Left lobe of liver (tissue), 2 donors: ENCODE measurements at regions not wholly inside any gene's neighbourhood (a gene's known extent, or its start where the extent isn't known, plus 50 kb on each side); places are given as distances from the start of the nearest gene placed in this dataset.

Source experiments
- ATAC-seq: fragments of 200-7000 bp; cut with Tn5 transposase; one replicate; pipeline ENCODE4 v1.9.1; 2020; ENCODE audit warnings: mild to moderate bottlenecking, moderate library complexity
- DNase-seq: peaks from one replicate; pipeline ENCODE4 v3.0.0-alpha.2; 2020; ENCODE audit warnings: low spot score
- donor health status: DM: no; HTN: no; CAD: no; lungs with moderate emphysema.
- donor health status: DM: no; HTN: yes; CAD: no.

- DNase-seq (no peak), ATAC-seq (no peak)
Measured at GRCh38 chr11:59302991-59303390, 55.7 kb upstream of the OR5AN1 start.

DNA sequence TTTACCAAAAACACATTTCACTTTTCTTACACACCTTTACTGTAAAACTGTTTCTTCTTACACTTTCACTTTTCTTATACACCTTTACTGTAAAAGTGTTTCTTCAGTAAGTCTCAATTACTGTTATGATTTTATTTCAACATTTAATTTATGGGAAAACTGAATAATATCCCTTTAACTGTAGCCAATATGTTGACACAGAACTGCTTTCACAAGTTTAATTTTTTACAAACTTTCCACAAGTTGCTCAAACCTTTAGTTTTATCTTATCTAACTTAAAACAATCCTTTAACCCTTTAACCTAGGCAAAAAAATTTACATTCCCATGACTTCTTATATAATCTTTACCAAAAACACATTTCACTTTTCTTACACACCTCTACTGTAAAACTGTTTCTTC lies 63.3 kb upstream of the OR5AN1 start:
- DNase-seq (no peak), ATAC-seq (peak; percentile 29)

GRCh38 chr11:59292611-59293010 lies 66.1 kb upstream of the OR5AN1 start:
- ATAC-seq (no peak), DNase-seq (no peak)

GRCh38 chr11:59291228-59291627 lies 67.5 kb upstream of the OR5AN1 start:
- ATAC-seq (peak; percentile 82), DNase-seq (peak; percentile 66)

- peak; percentile 70 for ATAC-seq
Measured at GRCh38 chr11:59289356-59290181, 69.1 kb upstream of the OR5AN1 start.

DNA sequence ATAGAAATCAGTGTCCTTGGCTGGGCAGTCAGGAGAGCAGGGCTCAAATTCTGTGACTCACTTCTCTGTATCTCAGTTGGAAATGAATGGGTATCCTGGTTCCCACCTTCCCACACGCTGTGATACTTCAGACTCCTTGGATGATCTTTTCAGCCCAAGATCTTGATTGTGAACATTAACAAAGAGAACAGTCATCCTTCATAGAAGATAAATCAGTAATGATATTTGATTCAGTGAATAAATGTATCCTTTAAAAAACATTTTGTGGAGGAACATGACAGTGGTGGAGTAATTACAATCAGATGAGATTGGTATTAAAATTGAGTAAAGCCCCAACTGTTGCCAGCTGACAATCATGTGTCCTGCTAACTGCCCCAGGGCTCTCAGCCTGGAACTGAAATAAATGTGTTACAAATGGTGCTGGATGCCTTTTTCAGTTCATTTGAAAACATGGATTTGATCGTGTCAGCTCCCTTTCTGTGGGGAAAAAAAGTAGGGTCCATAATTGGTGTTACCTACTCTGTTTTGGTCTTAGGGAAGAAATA lies 72.9 kb upstream of the OR5AN1 start:
- DNase-seq, result no peak

More at GRCh38 chr11:59289356-59290181, 69.1 kb upstream of the OR5AN1 start:
- DNase-seq, result no peak

DNA sequence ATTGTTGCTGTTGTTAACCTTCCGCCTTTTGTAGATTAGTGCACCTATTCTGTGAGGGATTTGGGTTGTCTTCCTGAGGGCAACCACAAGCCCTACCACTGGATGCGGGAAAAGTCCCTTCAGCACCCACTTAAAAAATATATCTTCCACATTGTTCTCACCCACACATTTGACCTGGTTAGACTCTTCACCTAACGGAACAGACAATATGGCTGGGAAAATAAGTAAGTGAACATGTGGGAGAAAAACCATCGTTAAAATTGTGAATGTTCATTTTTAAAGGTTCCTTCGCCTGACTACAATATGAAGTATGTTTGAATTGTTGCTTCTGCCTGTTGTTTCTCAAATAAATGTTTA lies 72.0 kb upstream of the MPEG1 start:
- DNase-seq (no peak), ATAC-seq (no peak)

More for the DNA sequence above, 72.9 kb upstream of the OR5AN1 start:
- ATAC-seq, result no peak

- ATAC-seq, result peak; percentile 75
- DNase-seq, result no peak
Measured at GRCh38 chr11:59283825-59284772, 71.4 kb upstream of the MPEG1 start.

DNA sequence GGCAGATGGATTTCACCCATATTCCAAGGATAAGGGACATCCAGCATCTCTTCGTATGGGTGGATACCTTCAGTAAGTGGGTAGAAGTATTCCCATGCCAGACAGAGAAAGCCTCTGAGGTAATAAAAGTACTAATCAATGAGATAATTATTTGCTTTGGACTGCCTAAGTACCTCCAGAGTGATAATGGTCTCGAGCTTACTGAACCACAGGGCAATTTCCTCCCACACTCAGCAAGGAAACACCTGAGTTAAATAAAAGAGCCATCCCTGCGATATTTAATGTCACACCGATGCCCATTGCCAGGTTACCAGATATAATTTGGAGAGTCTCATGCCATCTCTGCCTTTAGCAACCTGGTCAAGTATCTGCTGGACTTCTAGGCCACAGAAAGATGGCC lies 70.6 kb upstream of the MPEG1 start:
- no peak for DNase-seq
- peak; percentile 74 for ATAC-seq

GRCh38 chr11:59281177-59281576 lies 68.5 kb upstream of the MPEG1 start:
- no peak for ATAC-seq

GRCh38 chr11:59273373-59273841 lies 60.7 kb upstream of the MPEG1 start:
- ATAC-seq, result peak; percentile 18
- DNase-seq, result no peak

More at GRCh38 chr11:59281177-59281576, 68.5 kb upstream of the MPEG1 start:
- no peak for DNase-seq

DNA sequence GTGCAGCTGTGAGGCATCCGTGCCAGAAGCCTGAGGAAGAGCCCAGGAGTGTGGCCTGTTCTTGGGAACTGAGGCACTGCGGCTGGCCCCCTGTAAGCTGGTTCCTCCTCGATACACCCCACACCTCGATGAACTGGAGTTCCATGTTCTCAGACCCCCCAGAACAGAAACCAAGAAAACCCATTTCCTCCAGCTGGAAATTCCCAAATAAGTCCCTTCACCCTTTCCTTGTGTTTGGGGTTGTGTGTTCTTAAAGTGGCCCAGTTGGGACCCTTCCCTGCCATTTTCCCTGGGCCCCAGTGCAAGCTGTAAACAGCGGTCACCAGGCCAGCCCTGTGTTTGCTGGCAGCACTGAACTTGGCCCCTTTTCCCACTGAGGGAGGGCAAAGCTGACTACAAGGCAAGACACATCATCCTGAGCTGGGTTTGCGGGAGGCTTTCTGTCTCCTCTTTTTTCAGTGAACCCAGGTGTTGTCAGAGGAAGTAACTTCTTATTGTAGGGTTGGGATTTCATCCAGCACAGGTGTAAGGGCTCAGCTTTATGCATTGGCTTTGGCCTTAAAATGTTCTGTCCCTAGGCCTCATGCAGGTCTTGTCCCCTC lies 60.1 kb upstream of the MPEG1 start:
- DNase-seq, result no peak
- no peak for ATAC-seq

DNA sequence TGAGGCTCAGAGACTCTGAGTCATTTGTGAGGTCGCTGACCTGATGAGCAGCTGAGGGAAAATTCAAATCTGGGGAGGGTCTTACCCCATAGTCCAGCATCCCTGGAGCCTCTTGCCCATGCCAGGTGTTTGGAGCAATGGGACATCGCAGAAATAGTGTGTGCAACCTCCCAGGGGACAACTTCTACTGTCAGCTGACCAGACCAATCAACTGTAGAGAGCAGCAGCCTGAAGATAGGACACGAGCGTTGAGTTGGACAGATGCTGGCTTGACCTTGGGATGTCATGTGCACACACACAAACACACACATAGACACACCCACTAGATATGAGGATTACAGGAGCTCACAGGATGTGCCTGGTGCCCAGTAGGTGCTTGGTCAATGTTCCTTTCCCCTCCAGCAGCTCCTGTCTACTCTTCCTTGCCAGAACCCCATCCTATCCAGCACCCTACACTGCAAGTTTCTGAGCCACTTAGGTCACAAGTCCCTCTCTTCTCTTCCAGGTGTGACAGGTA lies 59.1 kb upstream of the MPEG1 start:
- no peak for ATAC-seq
- DNase-seq, result no peak

DNA sequence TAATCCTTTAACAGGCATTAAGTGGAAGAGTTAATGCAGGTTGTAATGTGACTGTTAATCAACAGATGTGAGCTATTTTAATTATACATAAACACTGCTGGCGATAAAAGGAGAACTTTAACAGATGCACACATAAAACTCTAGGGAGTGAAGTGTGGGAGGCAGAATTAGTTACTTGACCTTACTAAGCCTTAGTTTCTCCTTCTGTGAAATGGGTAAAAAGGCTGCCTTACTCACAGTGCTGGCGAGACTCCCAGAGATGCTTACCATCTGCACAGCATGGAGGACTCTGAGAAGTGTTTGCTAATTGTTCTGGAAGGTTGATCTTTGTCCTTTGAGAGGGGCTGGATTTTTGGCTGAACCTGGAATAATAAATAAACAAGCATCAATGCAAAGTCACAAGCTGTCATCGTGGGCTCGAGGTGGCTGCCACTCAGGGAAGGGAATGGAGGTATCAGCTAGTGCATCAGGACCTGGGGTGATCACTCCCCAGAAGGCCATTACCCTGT lies 58.6 kb upstream of the MPEG1 start:
- no peak for DNase-seq

GRCh38 chr11:59267736-59268475 lies 55.2 kb upstream of the MPEG1 start:
- no peak for DNase-seq
- no peak for ATAC-seq

More for the DNA sequence above, 58.6 kb upstream of the MPEG1 start:
- ATAC-seq, result no peak

- ATAC-seq, result peak; percentile 47
- DNase-seq, result no peak
Measured at GRCh38 chr11:59267196-59267595, 54.5 kb upstream of the MPEG1 start.

GRCh38 chr11:59266491-59266890 lies 53.8 kb upstream of the MPEG1 start:
- no peak for DNase-seq
- ATAC-seq, result no peak

DNA sequence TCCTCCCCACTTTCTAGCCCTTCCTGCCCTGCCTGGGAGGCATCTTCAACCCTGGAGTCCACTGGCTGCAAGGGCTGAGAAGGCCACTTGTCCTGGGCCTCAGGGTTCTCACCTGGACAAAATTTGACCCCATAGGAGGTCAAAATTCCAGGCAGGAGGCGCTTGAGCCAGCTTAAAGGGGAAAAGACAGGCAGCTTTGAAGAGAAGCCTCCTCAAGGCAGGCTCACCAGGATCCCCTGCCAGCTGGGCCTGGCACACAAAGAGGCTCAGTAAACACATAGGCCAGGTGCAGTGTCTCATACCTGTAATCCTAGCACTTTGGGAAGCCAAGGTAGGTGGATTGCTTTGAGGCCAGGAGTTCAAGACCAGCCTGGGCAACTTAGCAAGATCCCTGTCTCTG lies 53.0 kb upstream of the MPEG1 start:
- ATAC-seq, result no peak
- DNase-seq, result no peak

GRCh38 chr11:59264736-59265135 lies 52.0 kb upstream of the MPEG1 start:
- DNase-seq, result no peak
- ATAC-seq, result no peak
